HepG2 (cell line): ENCODE measurements at regions not wholly inside any gene's neighbourhood (a gene's known extent, or its start where the extent isn't known, plus 50 kb on each side); places are given as distances from the start of the nearest gene placed in this dataset.

Source experiments
- ZBTB2 ChIP-seq: sonication (generic); formaldehyde crosslinking; IDR thresholded peaks from 2 replicates; pipeline ENCODE4 v1.8.0; 2022; ENCODE audit warnings: low read depth, missing genetic modification reagents
- ZFX ChIP-seq: sonication (generic); formaldehyde crosslinking; IDR thresholded peaks from 2 replicates; pipeline ENCODE4 v1.4.0; 2020; ENCODE audit warnings: mild to moderate bottlenecking, low read depth, missing genetic modification reagents, moderate library complexity
- ZNF501 ChIP-seq: sonication (generic); formaldehyde crosslinking; IDR thresholded peaks from 2 replicates; pipeline ENCODE4 v1.5.1; 2020; ENCODE audit warnings: mild to moderate bottlenecking, moderate library complexity, missing genetic modification reagents

DNA sequence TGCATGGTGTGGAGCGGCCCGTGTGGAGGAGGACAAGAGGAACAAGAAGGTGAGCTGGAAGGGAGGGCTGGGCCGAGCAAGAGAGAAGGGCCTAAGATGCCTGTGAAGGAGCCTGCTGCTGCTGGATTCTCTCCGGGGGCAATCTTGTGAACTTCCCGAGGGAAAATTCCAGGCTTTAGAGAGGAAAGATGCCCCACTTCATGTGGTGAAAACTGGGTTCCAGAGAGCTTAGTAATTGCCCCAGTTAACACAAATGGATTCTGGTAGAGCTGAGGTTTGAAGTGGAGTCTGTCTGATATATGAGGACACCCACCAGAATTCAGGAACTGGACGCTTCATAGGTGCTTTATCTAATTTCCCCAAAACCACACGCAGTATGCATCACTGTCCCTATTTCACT, 114.1 kb upstream of the ZMIZ1 start:
- TF ChIP-seq ZNF501, result no peak
- TF ChIP-seq ZBTB2 (CRISPR knock-in tag), result no peak
- no peak for TF ChIP-seq ZFX (CRISPR knock-in tag)
